C4-2B (cell line): ENCODE measurements at regions not wholly inside any gene's neighbourhood (a gene's known extent, or its start where the extent isn't known, plus 50 kb on each side); places are given as distances from the start of the nearest gene placed in this dataset.

Source experiments
- CTCF ChIP-seq: fragments of 450-650 bp; conservative IDR thresholded peaks from 2 replicates; pipeline ENCODE4 v1.5.1; 2017; ENCODE audit warnings: mild to moderate bottlenecking
- ZFX ChIP-seq: fragments of 450-650 bp; IDR thresholded peaks from 2 replicates; pipeline ENCODE4 v1.6.1; 2017

- TF ChIP-seq CTCF (no peak), ZFX (no peak)
These were observed 570.6 kb upstream of the LARGE1 start for GRCh38 chr22:34490886-34491285.
